IPS-20b (cell line): ENCODE measurements at regions not wholly inside any gene's neighbourhood (a gene's known extent, or its start where the extent isn't known, plus 50 kb on each side); places are given as distances from the start of the nearest gene placed in this dataset.

Experiments
- H3K27ac ChIP-seq: one replicate; pipeline ENCODE4 v1.5.1; 2013; ENCODE audit warnings: low read length
- H3K27me3 ChIP-seq: 2 replicates; pipeline ENCODE4 v1.6.1; 2013; ENCODE audit warnings: mild to moderate bottlenecking, low read length, inconsistent platforms; ENCODE audit not compliant: insufficient read depth
- H3K36me3 ChIP-seq: 2 replicates; pipeline ENCODE4 v1.6.1; 2013; ENCODE audit warnings: low read depth, mild to moderate bottlenecking, inconsistent platforms, low read length, moderate library complexity; ENCODE audit not compliant: insufficient read depth
- H3K4me1 ChIP-seq: 2 replicates; pipeline ENCODE4 v1.6.1; 2013; ENCODE audit warnings: mild to moderate bottlenecking, control low read depth, inconsistent platforms, low read length, moderate library complexity; ENCODE audit not compliant: insufficient read depth
- H3K4me3 ChIP-seq: 2 replicates; pipeline ENCODE4 v1.5.1; 2013; ENCODE audit warnings: mild to moderate bottlenecking, low read length, inconsistent platforms
- H3K9ac ChIP-seq: 2 replicates; pipeline ENCODE4 v1.6.1; 2013; ENCODE audit warnings: low read depth, mild to moderate bottlenecking, inconsistent platforms, low read length, moderate library complexity
- H3K9me3 ChIP-seq: 2 replicates; pipeline ENCODE4 v1.6.1; 2013; ENCODE audit warnings: mild to moderate bottlenecking, low read depth, low read length, inconsistent platforms; ENCODE audit not compliant: insufficient read depth

DNA sequence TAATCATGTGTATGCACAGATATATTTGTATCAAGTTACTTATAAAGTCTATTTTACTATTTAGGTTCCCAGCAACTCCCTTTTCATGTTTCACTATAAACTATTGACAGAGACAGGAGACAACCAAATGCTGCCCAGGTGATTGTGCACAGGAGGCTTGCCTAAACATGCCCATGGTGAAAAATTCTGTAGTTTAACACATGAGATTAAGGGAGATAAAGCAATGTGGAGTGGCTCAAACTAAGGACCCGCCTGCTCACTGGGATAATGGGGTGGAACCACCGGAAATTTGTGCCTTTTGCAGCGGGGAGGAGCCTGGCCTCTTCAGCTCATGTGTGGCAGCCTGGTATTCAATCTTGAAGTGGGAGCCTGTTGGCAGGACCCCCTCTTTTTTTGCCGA is 459.5 kb upstream of the CNTN5 start:
- Histone ChIP-seq H3K36me3 (no peaks in the 10 kb centered on the region), H3K9ac (no peak overlapping the region), H3K4me1 (peaks cover 6% of the 10 kb centered on the region; the same call in 1 of the 2 replicates), H3K27me3 (no peaks in the 10 kb centered on the region), H3K27ac (no peak overlapping the region), H3K4me3 (no peak overlapping the region), H3K9me3 (no peaks in the 10 kb centered on the region)

DNA sequence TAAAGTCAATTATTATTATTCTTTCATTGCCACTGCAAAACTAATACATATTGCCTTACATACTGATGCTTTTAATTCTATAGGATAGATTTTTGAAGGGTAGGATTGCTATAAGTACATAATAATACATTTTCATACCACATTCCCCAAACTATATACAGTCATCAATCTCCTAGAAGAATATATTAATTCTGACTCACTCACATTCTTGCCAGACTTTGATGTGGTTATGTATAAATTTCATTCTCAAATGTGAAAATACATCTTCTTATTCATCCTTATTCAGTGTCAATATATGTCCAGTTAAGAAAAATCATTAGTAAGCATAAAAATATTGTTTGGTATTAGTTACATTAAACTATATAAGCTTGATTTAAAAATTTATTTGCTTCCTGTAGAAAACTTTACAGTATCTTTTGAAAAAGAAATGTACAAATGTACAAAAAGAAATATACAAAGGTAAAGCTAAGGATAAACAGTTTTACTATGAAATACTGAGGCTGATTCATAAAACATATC is 458.8 kb upstream of the CNTN5 start:
- Histone ChIP-seq H3K4me1 (peaks cover 6% of the 10 kb centered on the region; the same call in 1 of the 2 replicates), H3K27ac (no peak overlapping the region), H3K36me3 (no peaks in the 10 kb centered on the region), H3K9ac (no peak overlapping the region), H3K9me3 (no peaks in the 10 kb centered on the region), H3K27me3 (no peaks in the 10 kb centered on the region), H3K4me3 (no peak overlapping the region)

- no peaks in the 10 kb centered on the region for H3K27me3 ChIP-seq
- H3K36me3 ChIP-seq, result no peaks in the 10 kb centered on the region
- H3K4me3 ChIP-seq, result no peak overlapping the region
- H3K4me1 ChIP-seq, result peaks cover 6% of the 10 kb centered on the region; the same call in 1 of the 2 replicates
- H3K27ac ChIP-seq, result no peak overlapping the region
- H3K9me3 ChIP-seq, result no peaks in the 10 kb centered on the region
- no peak overlapping the region for H3K9ac ChIP-seq
Observed at GRCh38 chr11:98564233-98564632, 456.5 kb upstream of the CNTN5 start.

- H3K27me3 ChIP-seq, result no peaks in the 10 kb centered on the region
- no peak overlapping the region for H3K4me3 ChIP-seq
- H3K9me3 ChIP-seq, result no peaks in the 10 kb centered on the region
- H3K36me3 ChIP-seq, result no peaks in the 10 kb centered on the region
- no peak overlapping the region for H3K9ac ChIP-seq
- no peak overlapping the region for H3K27ac ChIP-seq
- H3K4me1 ChIP-seq, result peaks cover 6% of the 10 kb centered on the region; the same call in 1 of the 2 replicates
Observed at GRCh38 chr11:98564881-98565280, 455.9 kb upstream of the CNTN5 start.

DNA sequence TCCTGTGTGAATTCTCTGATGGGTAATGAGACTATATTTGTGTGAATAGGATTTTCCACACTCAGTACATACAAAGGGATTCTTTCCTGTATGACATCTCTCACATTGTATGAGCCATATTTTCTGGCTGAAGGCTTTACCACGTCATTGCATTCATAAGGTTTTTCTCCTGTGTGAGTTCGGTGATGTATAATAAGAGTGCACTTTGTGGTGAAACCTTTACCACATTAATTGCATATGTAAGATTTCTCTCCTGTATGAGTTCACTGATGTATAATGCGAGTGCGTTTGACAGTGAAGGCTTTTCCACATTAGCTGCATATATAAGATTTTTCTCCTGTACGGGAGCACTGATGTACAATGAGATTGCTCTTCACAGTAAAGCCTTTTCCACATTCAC is 455.4 kb upstream of the CNTN5 start:
- Histone ChIP-seq H3K9ac (no peak overlapping the region), H3K4me1 (peaks cover 2% of the 10 kb centered on the region; the same call in 1 of the 2 replicates), H3K9me3 (no peaks in the 10 kb centered on the region), H3K27ac (no peak overlapping the region), H3K27me3 (no peaks in the 10 kb centered on the region), H3K36me3 (no peaks in the 10 kb centered on the region), H3K4me3 (no peak overlapping the region)

GRCh38 chr11:98566978-98567377 is 453.8 kb upstream of the CNTN5 start:
- Histone ChIP-seq H3K27me3 (no peaks in the 10 kb centered on the region), H3K9me3 (no peaks in the 10 kb centered on the region), H3K4me3 (no peak overlapping the region), H3K4me1 (no peaks in the 10 kb centered on the region), H3K36me3 (no peaks in the 10 kb centered on the region), H3K9ac (no peak overlapping the region), H3K27ac (no peak overlapping the region)

GRCh38 chr11:98568013-98568412 is 452.7 kb upstream of the CNTN5 start:
- Histone ChIP-seq H3K36me3 (no peaks in the 10 kb centered on the region), H3K9ac (no peak overlapping the region), H3K4me1 (no peaks in the 10 kb centered on the region), H3K4me3 (no peak overlapping the region), H3K9me3 (no peaks in the 10 kb centered on the region), H3K27me3 (no peaks in the 10 kb centered on the region), H3K27ac (no peak overlapping the region)

GRCh38 chr11:98572941-98573340 is 447.8 kb upstream of the CNTN5 start:
- Histone ChIP-seq H3K9ac (no peak overlapping the region), H3K27me3 (no peaks in the 10 kb centered on the region), H3K4me1 (no peaks in the 10 kb centered on the region), H3K36me3 (no peaks in the 10 kb centered on the region), H3K9me3 (no peaks in the 10 kb centered on the region), H3K4me3 (no peak overlapping the region), H3K27ac (no peak overlapping the region)

DNA sequence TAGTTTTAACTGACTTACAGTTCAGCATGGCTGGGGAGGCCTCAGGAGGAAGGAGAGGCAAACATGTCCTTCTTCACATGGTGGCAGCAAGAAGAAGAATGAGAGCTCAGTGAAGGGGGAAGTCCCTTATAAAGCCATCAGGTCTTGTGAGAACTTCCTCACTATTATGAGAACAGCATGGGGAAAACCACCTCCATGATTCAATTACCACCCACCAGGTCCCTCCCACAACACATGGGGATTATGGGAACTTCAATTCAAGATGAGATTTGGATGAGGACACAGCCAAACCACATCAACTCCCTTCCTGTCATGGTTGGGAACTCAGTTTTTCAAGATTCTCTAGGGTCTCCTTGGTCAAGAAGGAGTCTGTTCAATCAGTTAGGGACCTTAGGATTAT is 432.9 kb upstream of the CNTN5 start:
- no peaks in the 10 kb centered on the region for H3K36me3 ChIP-seq
- no peaks in the 10 kb centered on the region for H3K4me1 ChIP-seq
- H3K9ac ChIP-seq, result no peak overlapping the region
- no peak overlapping the region for H3K27ac ChIP-seq
- no peak overlapping the region for H3K4me3 ChIP-seq
- no peaks in the 10 kb centered on the region for H3K27me3 ChIP-seq
- H3K9me3 ChIP-seq, result no peaks in the 10 kb centered on the region

DNA sequence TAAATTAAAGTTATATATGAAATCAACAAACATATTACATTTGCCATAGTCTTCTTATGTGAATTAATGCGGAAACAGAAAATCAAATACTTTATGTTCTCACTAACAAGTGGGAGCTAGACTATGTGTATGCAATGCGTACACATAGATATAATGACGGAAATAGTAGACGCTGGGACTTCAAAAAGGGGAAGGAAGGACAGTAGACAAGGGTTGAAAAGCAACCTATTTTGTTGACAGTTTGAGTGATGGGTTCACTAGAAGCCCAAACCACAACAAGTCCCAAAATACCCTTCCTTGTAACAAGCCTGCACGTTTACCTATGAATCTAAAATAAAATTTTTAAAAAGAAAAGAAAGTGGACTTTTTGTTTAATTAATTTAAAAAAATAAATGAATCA is 430.8 kb upstream of the CNTN5 start:
- Histone ChIP-seq H3K4me3 (no peak overlapping the region), H3K27me3 (no peaks in the 10 kb centered on the region), H3K36me3 (no peaks in the 10 kb centered on the region), H3K9me3 (no peaks in the 10 kb centered on the region), H3K9ac (no peak overlapping the region), H3K4me1 (no peaks in the 10 kb centered on the region), H3K27ac (no peak overlapping the region)

DNA sequence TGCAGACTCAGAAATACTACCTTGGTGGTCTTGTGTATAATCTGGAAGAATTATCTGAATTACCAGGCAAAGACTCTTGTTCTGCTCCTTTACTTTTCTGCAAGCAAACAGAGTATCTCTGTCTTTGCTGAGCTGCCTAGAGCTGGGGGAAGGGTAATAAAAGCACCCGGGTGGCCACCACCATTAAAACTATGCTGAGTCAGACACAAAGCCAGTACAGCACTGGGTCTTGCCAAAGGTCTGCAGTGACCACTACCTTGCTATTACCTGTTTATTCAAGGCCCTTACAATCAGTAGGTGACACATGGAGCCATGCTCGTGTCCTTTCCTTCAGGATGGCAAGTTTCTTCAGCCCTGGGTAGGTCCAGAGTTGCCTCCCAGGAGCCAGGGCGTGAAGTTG is 420.6 kb upstream of the CNTN5 start:
- no peaks in the 10 kb centered on the region for H3K4me1 ChIP-seq
- no peak overlapping the region for H3K27ac ChIP-seq
- no peaks in the 10 kb centered on the region; the same call in 1 of the 2 replicates for H3K9me3 ChIP-seq
- H3K36me3 ChIP-seq, result no peaks in the 10 kb centered on the region
- no peak overlapping the region for H3K4me3 ChIP-seq
- no peak overlapping the region for H3K9ac ChIP-seq
- H3K27me3 ChIP-seq, result no peaks in the 10 kb centered on the region

GRCh38 chr11:98600786-98601773 is 419.7 kb upstream of the CNTN5 start:
- H3K27me3 ChIP-seq, result no peaks in the 10 kb centered on the region
- H3K36me3 ChIP-seq, result no peaks in the 10 kb centered on the region
- H3K4me3 ChIP-seq, result no peak overlapping the region
- H3K9ac ChIP-seq, result no peak overlapping the region
- no peaks in the 10 kb centered on the region for H3K4me1 ChIP-seq
- H3K27ac ChIP-seq, result no peak overlapping the region
- H3K9me3 ChIP-seq, result no peaks in the 10 kb centered on the region; the same call in 1 of the 2 replicates
